Mucosa of descending colon (tissue), 3 donors: ENCODE measurements at regions not wholly inside any gene's neighbourhood (a gene's known extent, or its start where the extent isn't known, plus 50 kb on each side); places are given as distances from the start of the nearest gene placed in this dataset.

Source experiments
- ATAC-seq: fragments of 200-7000 bp; cut with Tn5 transposase; one replicate; pipeline ENCODE4 v1.9.1; 2020; ENCODE audit warnings: mild to moderate bottlenecking, moderate library complexity
- DNase-seq, 3 donors: peaks; one replicate each; pipeline ENCODE4 v3.0.0-alpha.2; 2020
- H3K36me3 ChIP-seq: fragments of 200-600 bp; one replicate; pipeline ENCODE4 v1.8.0; 2021; ENCODE audit warnings: low read depth, mild to moderate bottlenecking
- H3K4me1 ChIP-seq: fragments of 200-600 bp; one replicate; pipeline ENCODE4 v1.8.0; 2021; ENCODE audit warnings: low read depth, mild to moderate bottlenecking
- H3K4me3 ChIP-seq: fragments of 200-600 bp; one replicate; pipeline ENCODE4 v1.8.0; 2021; ENCODE audit warnings: mild to moderate bottlenecking
- H3K9me3 ChIP-seq: fragments of 200-600 bp; one replicate; pipeline ENCODE4 v1.8.0; 2021; ENCODE audit warnings: mild to moderate bottlenecking
- intact Hi-C, 2 donors: fragments of 100-400 bp; cut with DNase I in 1 of 2; cut with micrococcal nuclease in 1 of 2; formaldehyde crosslinking; loops; one replicate each; pipeline versions ENCODE4 v1.11.0 to v1.11.1; 2022; cut with DNase I, micrococcal nuclease
- TF ChIP-seq, protein P1 (sequence below): fragments of 200-600 bp; IDR thresholded peaks from one replicate; pipeline ENCODE4 v1.8.0; 2022; ENCODE audit warnings: antibody characterized with exemption, mild to moderate bottlenecking
- donor health status: DM: no; HTN: no; CAD: no; lungs with moderate emphysema.
- donor health status: DM: no; HTN: no; CAD: no.
- donor health status: DM: no; HTN: yes; CAD: no.

DNA sequence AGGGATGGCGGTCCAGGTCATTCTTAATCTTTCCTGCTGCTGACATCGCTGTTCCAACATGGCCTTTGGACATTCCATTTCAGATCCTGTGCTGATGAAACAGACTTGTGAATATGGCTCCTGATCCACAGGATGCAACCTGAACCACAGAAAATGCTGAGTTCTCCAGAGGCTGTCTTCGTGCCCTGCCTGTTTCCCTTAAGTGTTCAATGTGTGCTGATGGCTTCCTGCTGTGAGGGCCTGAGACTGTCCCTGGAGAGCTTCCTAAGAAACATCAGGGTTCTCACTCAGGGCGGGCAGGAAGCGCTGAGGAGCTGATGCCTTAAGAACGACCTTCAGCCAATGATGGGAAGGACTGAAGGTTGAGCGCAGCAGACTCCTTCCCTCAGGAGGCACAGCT, 909.4 kb downstream of the UQCRFS1 start:
- Histone ChIP-seq H3K36me3 (no peaks in the 10 kb centered on the region), H3K4me3 (no peak overlapping the region), H3K4me1 (no peaks in the 10 kb centered on the region), H3K9me3 (no peaks in the 10 kb centered on the region)
- TF ChIP-seq, protein P1, sequence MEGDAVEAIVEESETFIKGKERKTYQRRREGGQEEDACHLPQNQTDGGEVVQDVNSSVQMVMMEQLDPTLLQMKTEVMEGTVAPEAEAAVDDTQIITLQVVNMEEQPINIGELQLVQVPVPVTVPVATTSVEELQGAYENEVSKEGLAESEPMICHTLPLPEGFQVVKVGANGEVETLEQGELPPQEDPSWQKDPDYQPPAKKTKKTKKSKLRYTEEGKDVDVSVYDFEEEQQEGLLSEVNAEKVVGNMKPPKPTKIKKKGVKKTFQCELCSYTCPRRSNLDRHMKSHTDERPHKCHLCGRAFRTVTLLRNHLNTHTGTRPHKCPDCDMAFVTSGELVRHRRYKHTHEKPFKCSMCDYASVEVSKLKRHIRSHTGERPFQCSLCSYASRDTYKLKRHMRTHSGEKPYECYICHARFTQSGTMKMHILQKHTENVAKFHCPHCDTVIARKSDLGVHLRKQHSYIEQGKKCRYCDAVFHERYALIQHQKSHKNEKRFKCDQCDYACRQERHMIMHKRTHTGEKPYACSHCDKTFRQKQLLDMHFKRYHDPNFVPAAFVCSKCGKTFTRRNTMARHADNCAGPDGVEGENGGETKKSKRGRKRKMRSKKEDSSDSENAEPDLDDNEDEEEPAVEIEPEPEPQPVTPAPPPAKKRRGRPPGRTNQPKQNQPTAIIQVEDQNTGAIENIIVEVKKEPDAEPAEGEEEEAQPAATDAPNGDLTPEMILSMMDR, result no peak
- ATAC-seq (no peak), DNase-seq (no peak)
- intact Hi-C loops, result no loop called here

DNA sequence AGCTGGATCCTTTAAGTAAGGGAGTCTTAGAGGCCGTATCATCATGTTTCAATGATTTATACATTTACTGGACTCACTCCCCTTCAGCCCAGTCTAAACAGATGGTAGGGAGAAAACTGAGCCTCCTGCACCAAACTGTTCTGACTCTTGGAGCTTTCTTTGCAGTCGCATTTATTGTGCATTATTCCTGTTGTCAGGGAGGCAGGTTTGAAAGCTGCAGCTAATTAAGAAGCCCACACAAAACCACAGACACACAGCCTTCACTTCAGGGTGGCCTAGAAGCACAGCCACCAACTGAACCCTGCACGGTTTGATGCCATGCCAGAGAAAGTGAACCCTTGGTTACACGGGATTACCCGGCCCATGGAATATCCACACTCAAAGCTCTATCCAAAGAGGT, 911.0 kb downstream of the UQCRFS1 start:
- Histone ChIP-seq H3K9me3 (no peaks in the 10 kb centered on the region), H3K4me3 (no peak overlapping the region), H3K36me3 (no peaks in the 10 kb centered on the region), H3K4me1 (no peaks in the 10 kb centered on the region)
- intact Hi-C loops, result no loop called here
- ATAC-seq (no peak), DNase-seq (no peak)
- TF ChIP-seq, protein P1, result no peak

- intact Hi-C loops, result no loop called here
- ATAC-seq (no peak), DNase-seq (no peak)
- TF ChIP-seq, protein P1, result no peak
- Histone ChIP-seq H3K4me3 (no peak overlapping the region), H3K4me1 (no peaks in the 10 kb centered on the region), H3K36me3 (no peaks in the 10 kb centered on the region), H3K9me3 (no peaks in the 10 kb centered on the region)
These were observed 911.5 kb downstream of the UQCRFS1 start for GRCh38 chr19:28301463-28301862.

DNA sequence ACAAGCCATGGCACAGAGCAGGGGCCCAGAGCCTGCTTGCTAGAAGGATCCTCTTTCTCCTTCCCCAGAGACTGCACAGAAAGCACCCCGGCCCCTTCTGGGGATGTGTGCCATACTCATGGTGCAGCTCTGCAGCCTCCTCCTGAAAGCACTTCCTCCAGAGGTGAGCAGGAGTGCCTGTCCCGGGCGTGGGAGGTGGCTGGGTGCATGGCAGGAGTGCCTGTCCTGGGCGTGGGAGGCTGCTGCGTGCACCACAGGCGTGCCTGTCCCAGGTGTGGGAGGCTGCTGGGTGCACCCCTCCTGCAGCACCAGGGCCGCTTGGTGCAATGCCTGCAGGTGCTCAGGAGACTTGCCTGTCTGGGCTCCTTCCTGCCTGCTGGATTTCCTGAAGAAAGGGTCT, 913.3 kb downstream of the UQCRFS1 start:
- Histone ChIP-seq H3K9me3 (no peaks in the 10 kb centered on the region), H3K4me3 (no peak overlapping the region), H3K4me1 (no peaks in the 10 kb centered on the region), H3K36me3 (no peaks in the 10 kb centered on the region)
- peak; percentile 32 for ATAC-seq
- intact Hi-C loops, result no loop called here
- no peak for DNase-seq
- TF ChIP-seq, protein P1, result no peak

DNA sequence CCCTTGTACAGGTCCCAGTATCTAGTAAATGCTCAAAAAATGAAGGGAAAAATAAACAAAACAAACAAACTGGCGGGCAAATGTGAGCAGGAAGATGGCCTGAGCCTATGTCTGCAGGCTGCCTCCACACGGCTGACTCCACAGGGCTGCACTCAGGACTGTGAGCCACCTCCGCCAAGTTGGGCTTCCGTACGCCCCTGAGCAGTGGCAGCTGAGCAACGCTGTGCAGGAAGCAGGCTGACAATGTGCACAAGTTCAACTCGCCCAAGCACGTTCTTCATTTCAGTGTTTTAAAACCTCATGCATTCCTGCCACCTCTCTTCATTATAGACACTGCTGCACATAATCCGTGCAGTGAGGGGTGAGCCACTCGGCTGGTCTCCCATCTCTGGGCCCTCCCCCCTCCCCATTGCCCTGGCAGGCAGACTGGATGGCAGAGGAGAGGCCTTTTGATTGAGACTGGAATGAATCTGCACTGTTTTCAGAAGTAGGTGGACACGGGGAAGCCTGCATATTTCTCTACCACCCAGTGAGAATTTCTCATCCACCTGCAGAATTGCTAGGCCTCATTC, 915.3 kb downstream of the UQCRFS1 start:
- ATAC-seq, result no peak
- Histone ChIP-seq H3K4me1 (no peaks in the 10 kb centered on the region), H3K4me3 (no peak overlapping the region), H3K36me3 (no peaks in the 10 kb centered on the region), H3K9me3 (no peaks in the 10 kb centered on the region)
- no peak for DNase-seq
- intact Hi-C loops, result no loop called here
- TF ChIP-seq, protein P1, result no peak

- TF ChIP-seq, protein P1, result no peak
- Histone ChIP-seq H3K4me1 (no peaks in the 10 kb centered on the region), H3K9me3 (no peaks in the 10 kb centered on the region), H3K4me3 (no peak overlapping the region), H3K36me3 (no peaks in the 10 kb centered on the region)
- intact Hi-C loops, result no loop called here
- DNase-seq (no peak), ATAC-seq (no peak)
These were observed 915.9 kb downstream of the UQCRFS1 start for GRCh38 chr19:28297036-28297435.
